Endothelial cell of umbilical vein (primary cell): ENCODE measurements at regions not wholly inside any gene's neighbourhood (a gene's known extent, or its start where the extent isn't known, plus 50 kb on each side); places are given as distances from the start of the nearest gene placed in this dataset.

Experiments
- BruUV-seq: library from RNA; stranded (reverse); fragments of 400-500 nt; replicated peaks from 2 replicates; lab custom pipeline; 2021; lab: Mats Ljungman, UMichigan
- CTCF ChIA-PET: fragments of 300-600, 350-600 bp; sonication (Branson Sonifier 250); formaldehyde crosslinking; loops from one replicate; lab custom pipeline; 2021; ENCODE audit warnings: antibody characterized with exemption, inconsistent platforms; lab: Charles Lee
- POLR2A ChIA-PET: fragments of 300-600, 350-600 bp; sonication (Branson Sonifier 250); formaldehyde crosslinking; loops from one replicate; lab custom pipeline; 2021; ENCODE audit warnings: antibody characterized with exemption, inconsistent platforms; lab: Charles Lee
- DNase-seq: peaks from one replicate; pipeline ENCODE4 v3.0.0-alpha.2; 2011; ENCODE audit warnings: low read depth, low spot score
- FAIRE-seq: peaks from 2 replicates; lab custom pipeline; 2011; peaks lifted over from hg19 to GRCh38; lab: Jason Lieb, UNC
- H2AFZ ChIP-seq: 2 replicates; pipeline ENCODE4 v1.6.0; 2012; ENCODE audit warnings: low read depth, low read length, control low read depth, inconsistent platforms
- H3K27ac ChIP-seq: 2 replicates; pipeline ENCODE4 v1.5.1; 2011; ENCODE audit warnings: low read depth, mild to moderate bottlenecking, control low read depth, low read length, moderate library complexity; ENCODE audit not compliant: insufficient read depth
- H3K27me3 ChIP-seq, 2 experiments: 2 replicates each; pipeline versions ENCODE4 v1.6.0 to v1.6.1; 2011; ENCODE audit warnings: low read length in 2 of 2, mixed read lengths in 1 of 2; ENCODE audit not compliant: control insufficient read depth in 2 of 2, insufficient read depth in 2 of 2
- H3K36me3 ChIP-seq, 2 experiments: 2 replicates in 1 of 2; 3 replicates in 1 of 2; pipeline ENCODE4 v1.5.1; 2011; ENCODE audit warnings: low read length in 2 of 2, mild to moderate bottlenecking in 1 of 2, moderate library complexity in 1 of 2; ENCODE audit not compliant: control insufficient read depth in 2 of 2, insufficient read depth in 2 of 2; ENCODE audit errors: extremely low read depth in 1 of 2
- H3K4me1 ChIP-seq: 3 replicates; pipeline ENCODE4 v1.5.1; 2011; ENCODE audit warnings: mild to moderate bottlenecking, low read length; ENCODE audit not compliant: control insufficient read depth, insufficient read depth; ENCODE audit errors: extremely low read depth
- H3K4me2 ChIP-seq: 2 replicates; pipeline ENCODE4 v1.6.1; 2011; ENCODE audit warnings: low read length, control low read depth, mixed read lengths; ENCODE audit not compliant: insufficient read depth
- H3K4me3 ChIP-seq, 3 experiments: fragments of 200-600 bp in 1 of 3; sonication (generic), shearing (Covaris generic) in 1 of 3; replicated peaks in 1 of 3; 2 replicates each; pipeline ENCODE4 v1.5.1; 2011 to 2016; ENCODE audit warnings: control low read depth in 3 of 3, low read length in 3 of 3, mild to moderate bottlenecking in 2 of 3, inconsistent platforms in 1 of 3, low read depth in 1 of 3, moderate library complexity in 1 of 3; ENCODE audit not compliant: insufficient read depth in 1 of 3
- H3K79me2 ChIP-seq: 2 replicates; pipeline ENCODE4 v1.6.0; 2012; ENCODE audit warnings: low read length, inconsistent platforms; ENCODE audit not compliant: control insufficient read depth, insufficient read depth
- H3K9ac ChIP-seq: replicated peaks from 2 replicates; pipeline ENCODE3; 2011; ENCODE audit warnings: low read length, control low read depth; ENCODE audit not compliant: insufficient read depth; ENCODE audit errors: extremely low read depth
- H3K9me1 ChIP-seq: replicated peaks from 3 replicates; pipeline ENCODE4 v1.6.0; 2011; ENCODE audit warnings: mild to moderate bottlenecking, low read length; ENCODE audit not compliant: control insufficient read depth, insufficient read depth; ENCODE audit errors: extremely low read depth
- H3K9me3 ChIP-seq: replicated peaks from 2 replicates; pipeline ENCODE4 v1.5.1; 2012; ENCODE audit warnings: low read length, inconsistent platforms; ENCODE audit not compliant: control insufficient read depth, insufficient read depth
- H4K20me1 ChIP-seq: replicated peaks from 2 replicates; pipeline ENCODE3; 2011; ENCODE audit warnings: mild to moderate bottlenecking, low read length; ENCODE audit not compliant: control insufficient read depth, insufficient read depth; ENCODE audit errors: extremely low read depth
- EZH2 ChIP-seq: IDR thresholded peaks from 2 replicates; pipeline ENCODE4 v1.6.1; 2012; ENCODE audit warnings: borderline replicate concordance, low read depth, mild to moderate bottlenecking, moderate library complexity, low read length, inconsistent platforms; ENCODE audit not compliant: severe bottlenecking
- FOS ChIP-seq: IDR thresholded peaks from 2 replicates; pipeline ENCODE4 v1.6.1; 2011; ENCODE audit warnings: mild to moderate bottlenecking, low read length, moderate library complexity, borderline replicate concordance; ENCODE audit not compliant: insufficient read depth
- GATA2 ChIP-seq: IDR thresholded peaks from 2 replicates; pipeline ENCODE4 v1.7.0; 2011; ENCODE audit warnings: low read depth, mild to moderate bottlenecking, moderate library complexity, mixed read lengths, low read length; ENCODE audit not compliant: insufficient read length, insufficient read depth
- JUN ChIP-seq: IDR thresholded peaks from 2 replicates; pipeline ENCODE4 v1.6.1; 2011; ENCODE audit warnings: borderline replicate concordance, low read depth; ENCODE audit not compliant: insufficient read length, insufficient read depth
- MYC ChIP-seq: IDR thresholded peaks from one replicate; pipeline ENCODE4 v1.6.1; 2011; ENCODE audit warnings: mild to moderate bottlenecking, low read depth, low read length
- POLR2A ChIP-seq: IDR thresholded peaks from 2 replicates; pipeline ENCODE4 v1.6.1; 2012; ENCODE audit warnings: low read depth, mild to moderate bottlenecking, control low read depth, low read length
- POLR2AphosphoS5 ChIP-seq: IDR thresholded peaks from 2 replicates; pipeline ENCODE4 v1.6.1; 2012; ENCODE audit warnings: low read depth, mild to moderate bottlenecking, control low read depth, low read length, moderate library complexity; ENCODE audit not compliant: insufficient read depth
- dilution Hi-C: fragments of 300-500 bp; cut with MboI; formaldehyde crosslinking; loops from one replicate; pipeline ENCODE4 v1.15.0; 2019; ENCODE audit warnings: low sequenced_read_pairs; ENCODE audit not compliant: extremely low pct_ligation_motif_present
- intact Hi-C: fragments of 100-400 bp; cut with micrococcal nuclease; formaldehyde crosslinking; loops from one replicate; pipeline ENCODE4 v1.10.0; 2022
- TF ChIP-seq, protein P1 (sequence below): IDR thresholded peaks from 2 replicates; pipeline ENCODE4 v1.6.1; 2011; ENCODE audit not compliant: insufficient read depth, insufficient read length
- TF ChIP-seq, protein P2 (sequence below), 2 donors: IDR thresholded peaks; 1 replicate in 1 of 2; 2 replicates in 1 of 2; pipeline ENCODE4 v1.5.1; 2011; ENCODE audit warnings: low read length in 2 of 2, mild to moderate bottlenecking in 2 of 2, moderate library complexity in 2 of 2, control low read depth in 1 of 2, inconsistent platforms in 1 of 2, low read depth in 1 of 2; ENCODE audit not compliant: insufficient read depth in 1 of 2; ENCODE audit errors: extremely low read depth in 1 of 2

DNA sequence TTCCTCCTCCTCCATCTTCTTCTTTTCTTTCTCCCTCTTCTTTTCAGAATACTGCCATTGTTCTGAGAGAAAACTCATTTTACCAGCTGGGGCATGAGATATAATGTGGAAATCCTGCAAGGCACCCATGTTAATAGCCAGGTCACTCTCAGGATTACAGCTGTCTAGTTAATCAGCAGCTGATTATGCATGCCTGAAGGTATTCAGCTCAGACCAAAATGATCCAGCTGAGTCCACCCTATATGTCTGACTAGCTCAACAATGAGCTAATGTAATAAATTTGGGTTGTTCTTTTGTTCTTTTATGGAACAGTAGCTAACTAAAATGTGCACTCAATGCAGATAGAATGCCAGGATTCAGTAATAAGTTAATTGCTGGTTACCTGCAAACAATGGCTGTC, 441.4 kb downstream of the KDM5D start:
- DNase-seq (no peak), FAIRE-seq (no peak)
- TF ChIP-seq MYC (no peak), POLR2AphosphoS5 (no peak), JUN (no peak), EZH2 (no peak), GATA2 (no peak), FOS (no peak), POLR2A (no peak)
- TF ChIP-seq, protein P1, sequence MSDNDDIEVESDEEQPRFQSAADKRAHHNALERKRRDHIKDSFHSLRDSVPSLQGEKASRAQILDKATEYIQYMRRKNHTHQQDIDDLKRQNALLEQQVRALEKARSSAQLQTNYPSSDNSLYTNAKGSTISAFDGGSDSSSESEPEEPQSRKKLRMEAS: no peak
- TF ChIP-seq, protein P2, sequence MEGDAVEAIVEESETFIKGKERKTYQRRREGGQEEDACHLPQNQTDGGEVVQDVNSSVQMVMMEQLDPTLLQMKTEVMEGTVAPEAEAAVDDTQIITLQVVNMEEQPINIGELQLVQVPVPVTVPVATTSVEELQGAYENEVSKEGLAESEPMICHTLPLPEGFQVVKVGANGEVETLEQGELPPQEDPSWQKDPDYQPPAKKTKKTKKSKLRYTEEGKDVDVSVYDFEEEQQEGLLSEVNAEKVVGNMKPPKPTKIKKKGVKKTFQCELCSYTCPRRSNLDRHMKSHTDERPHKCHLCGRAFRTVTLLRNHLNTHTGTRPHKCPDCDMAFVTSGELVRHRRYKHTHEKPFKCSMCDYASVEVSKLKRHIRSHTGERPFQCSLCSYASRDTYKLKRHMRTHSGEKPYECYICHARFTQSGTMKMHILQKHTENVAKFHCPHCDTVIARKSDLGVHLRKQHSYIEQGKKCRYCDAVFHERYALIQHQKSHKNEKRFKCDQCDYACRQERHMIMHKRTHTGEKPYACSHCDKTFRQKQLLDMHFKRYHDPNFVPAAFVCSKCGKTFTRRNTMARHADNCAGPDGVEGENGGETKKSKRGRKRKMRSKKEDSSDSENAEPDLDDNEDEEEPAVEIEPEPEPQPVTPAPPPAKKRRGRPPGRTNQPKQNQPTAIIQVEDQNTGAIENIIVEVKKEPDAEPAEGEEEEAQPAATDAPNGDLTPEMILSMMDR (IDR thresholded peaks at IDR 0.05; ENCODE audit: extremely low read depth in 1 of 2, insufficient read depth in 1 of 2, low read depth in 1 of 2, low read length in 2 of 2): no peak
- Histone ChIP-seq H3K4me1 (no peaks in the 10 kb centered on the region), H4K20me1 (no peaks in the 10 kb centered on the region), H3K9me1 (no peaks in the 10 kb centered on the region), H3K27me3 (no peaks in the 10 kb centered on the region), H3K4me3 (no peak overlapping the region), H3K27ac (no peak overlapping the region), H2AFZ (no peak overlapping the region), H3K79me2 (no peaks in the 10 kb centered on the region), H3K4me2 (no peak overlapping the region), H3K9ac (no peak overlapping the region), H3K9me3 (no peaks in the 10 kb centered on the region), H3K36me3 (no peaks in the 10 kb centered on the region)
- intact Hi-C loops: no loop called here
- dilution Hi-C loops: no loop called here
- BruUV-seq: no TSS peak
- ChIA-PET CTCF (no interaction called here), POLR2A (no interaction called here)
